Fibroblast of the aortic adventitia (primary cell): ENCODE measurements at regions not wholly inside any gene's neighbourhood (a gene's known extent, or its start where the extent isn't known, plus 50 kb on each side); places are given as distances from the start of the nearest gene placed in this dataset.

Source experiments
- DNase-seq: peaks from one replicate; pipeline ENCODE4 v3.0.0-alpha.2; 2010; ENCODE audit warnings: low read depth
- H3K4me3 ChIP-seq: 2 replicates; pipeline ENCODE4 v1.5.1; 2011; ENCODE audit warnings: low read depth, mild to moderate bottlenecking, control low read depth, low read length, moderate library complexity
- CTCF ChIP-seq: IDR thresholded peaks from 2 replicates; pipeline ENCODE4 v1.5.1; 2011; ENCODE audit warnings: mild to moderate bottlenecking, low read length, control low read depth, inconsistent platforms; ENCODE audit not compliant: insufficient read depth

GRCh38 chr12:131610891-131611290 lies 100.0 kb upstream of the SFSWAP start:
- no peak for TF ChIP-seq CTCF
- no peak overlapping the region for H3K4me3 ChIP-seq
- no peak for DNase-seq

GRCh38 chr12:131611416-131612091 lies 99.3 kb upstream of the SFSWAP start:
- no peak for TF ChIP-seq CTCF
- no peak for DNase-seq
- H3K4me3 ChIP-seq = no peak overlapping the region

GRCh38 chr12:131612092-131612755 lies 98.7 kb upstream of the SFSWAP start:
- no peak for TF ChIP-seq CTCF
- no peak overlapping the region for H3K4me3 ChIP-seq
- DNase-seq = no peak

- no peak overlapping the region for H3K4me3 ChIP-seq
- DNase-seq = no peak
- TF ChIP-seq CTCF = no peak
Observed at GRCh38 chr12:131613186-131613585, 97.7 kb upstream of the SFSWAP start.

- DNase-seq = no peak
- no peak overlapping the region for H3K4me3 ChIP-seq
- no peak for TF ChIP-seq CTCF
Observed at GRCh38 chr12:131613678-131614077, 97.2 kb upstream of the SFSWAP start.

- no peak for TF ChIP-seq CTCF
- no peak overlapping the region for H3K4me3 ChIP-seq
- DNase-seq = no peak
Observed at GRCh38 chr12:131615326-131616042, 95.4 kb upstream of the SFSWAP start.
